HG03575 (cell line): ENCODE measurements at regions not wholly inside any gene's neighbourhood (a gene's known extent, or its start where the extent isn't known, plus 50 kb on each side); places are given as distances from the start of the nearest gene placed in this dataset.

Experiments used
- ATAC-seq: cut with Tn5 transposase; IDR thresholded peaks from one replicate; pipeline ENCODE4 v1.9.1; 2021; ENCODE audit not compliant: unreplicated experiment, insufficient number of reproducible peaks, low FRiP score; ENCODE audit errors: extremely low read depth

DNA sequence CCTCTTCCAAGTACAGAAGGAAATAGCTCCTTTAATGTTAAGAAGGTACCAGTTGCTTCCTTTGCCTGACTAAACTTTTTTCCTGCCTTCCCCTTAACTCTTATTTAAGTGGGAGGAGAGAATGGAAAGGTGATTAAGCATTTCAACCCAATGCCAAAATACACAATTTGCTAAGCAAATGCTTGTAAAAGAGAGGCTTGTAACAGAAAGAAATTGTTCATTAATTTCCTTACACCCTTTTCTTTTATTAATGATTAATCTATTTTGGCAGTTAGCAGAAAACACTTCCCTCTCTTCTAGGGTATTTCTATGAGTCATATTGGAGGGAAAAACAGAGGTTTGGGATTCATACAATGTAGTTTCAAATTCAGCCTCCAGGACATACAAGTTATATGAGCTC is 427.6 kb upstream of the FAT3 start:
- ATAC-seq = no peak

- no peak for ATAC-seq
These were observed 429.3 kb upstream of the FAT3 start for GRCh38 chr11:91795139-91795887.

DNA sequence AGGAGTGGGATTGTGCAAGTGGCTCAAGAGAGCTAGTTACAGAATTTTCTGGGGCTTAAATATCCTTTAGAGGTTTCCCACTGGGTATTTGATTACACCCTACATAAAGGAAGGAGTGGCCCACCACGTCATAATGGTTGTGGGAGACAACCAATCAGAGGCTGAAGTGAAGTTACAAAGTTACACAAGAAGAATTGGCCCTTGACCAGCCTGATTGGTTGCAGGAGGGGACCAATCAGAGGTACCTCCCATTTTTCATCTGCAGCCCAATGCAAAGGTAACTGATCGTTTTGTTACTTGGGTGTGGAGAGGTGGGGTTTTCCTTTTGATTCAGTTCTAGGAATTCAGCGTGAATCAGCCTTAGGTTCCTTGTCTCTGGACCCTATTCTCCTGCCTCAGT is 430.5 kb upstream of the FAT3 start:
- ATAC-seq = no peak

DNA sequence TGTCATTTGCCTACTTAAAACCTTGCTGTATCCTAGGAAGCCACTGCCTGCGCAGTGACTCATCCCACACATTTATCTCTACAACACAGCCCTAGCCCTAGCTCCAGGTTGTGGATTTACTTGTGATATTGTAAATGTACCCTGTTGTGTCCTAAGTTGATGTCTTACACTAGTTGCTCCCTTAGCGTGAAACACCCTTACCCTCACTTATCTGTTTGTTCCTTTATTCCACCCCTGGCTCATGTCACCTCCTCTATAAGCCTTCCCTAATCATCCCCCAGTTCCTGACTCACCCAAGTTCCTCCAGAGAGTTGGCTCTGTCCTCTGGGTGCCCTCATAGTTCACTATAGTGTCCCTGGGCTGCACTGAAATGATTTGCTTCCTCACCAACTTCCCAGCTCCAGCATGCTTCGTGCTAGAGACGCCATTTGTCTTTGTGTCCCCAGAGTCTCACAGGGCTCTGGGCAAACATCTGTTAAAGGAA is 431.8 kb upstream of the FAT3 start:
- no peak for ATAC-seq

DNA sequence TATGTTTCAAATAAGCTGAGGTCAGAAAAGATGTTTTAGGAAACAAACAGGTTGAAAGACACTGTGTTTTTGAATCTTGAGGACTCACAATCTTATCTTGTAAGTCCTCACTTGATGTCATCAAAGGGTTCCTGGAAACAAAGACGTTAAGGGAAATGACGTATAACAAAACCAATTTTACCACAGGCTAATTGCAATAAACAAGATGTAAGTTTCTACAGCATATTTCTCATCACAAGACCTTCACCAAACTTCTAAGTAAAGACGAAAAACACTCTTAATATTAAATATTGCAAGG is 433.5 kb upstream of the FAT3 start:
- ATAC-seq = no peak

- no peak for ATAC-seq
These were observed 434.1 kb upstream of the FAT3 start for GRCh38 chr11:91790346-91791170.

GRCh38 chr11:91788764-91789163 is 435.9 kb upstream of the FAT3 start:
- no peak for ATAC-seq

GRCh38 chr11:91786097-91786496 is 438.5 kb upstream of the FAT3 start:
- ATAC-seq = no peak

GRCh38 chr11:91783173-91783572 is 441.4 kb upstream of the FAT3 start:
- no peak for ATAC-seq

DNA sequence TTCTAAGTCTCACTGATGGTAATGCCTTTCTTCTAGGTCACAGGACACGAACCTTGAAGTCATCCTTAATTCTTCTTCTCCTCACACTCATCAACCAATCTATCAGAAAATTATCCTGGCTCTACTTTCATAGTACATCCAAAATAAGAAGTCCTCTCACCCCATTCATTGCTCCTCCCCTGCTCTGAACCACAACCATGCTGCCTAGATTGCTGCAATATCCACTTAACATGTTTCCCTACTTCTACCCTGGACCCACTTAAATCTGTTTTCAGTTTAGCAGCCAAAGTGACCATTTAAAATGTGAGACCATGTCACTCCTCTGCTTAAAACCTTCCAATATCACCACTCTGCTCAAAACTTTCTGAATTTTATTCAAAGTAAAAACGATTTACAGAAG is 445.9 kb upstream of the FAT3 start:
- ATAC-seq = no peak

DNA sequence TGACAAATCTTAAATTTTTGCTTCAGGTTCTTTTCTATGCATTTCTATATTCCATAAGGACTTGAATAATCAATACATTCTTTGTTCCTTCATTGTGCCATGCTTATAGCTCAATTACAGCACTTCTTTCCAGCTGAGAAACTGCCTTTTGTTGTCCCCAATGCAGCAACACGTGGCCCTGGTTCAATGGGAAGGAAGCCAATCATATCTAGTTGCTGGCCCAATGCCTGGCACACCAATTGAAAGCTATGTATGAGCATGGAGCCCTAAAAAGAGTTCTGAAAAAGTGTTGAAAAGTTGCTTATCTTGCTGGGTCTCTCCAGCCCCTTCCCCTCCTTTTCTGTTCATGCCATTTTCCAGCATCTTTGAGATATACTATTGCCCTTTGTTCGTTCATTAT is 448.0 kb upstream of the FAT3 start:
- no peak for ATAC-seq

DNA sequence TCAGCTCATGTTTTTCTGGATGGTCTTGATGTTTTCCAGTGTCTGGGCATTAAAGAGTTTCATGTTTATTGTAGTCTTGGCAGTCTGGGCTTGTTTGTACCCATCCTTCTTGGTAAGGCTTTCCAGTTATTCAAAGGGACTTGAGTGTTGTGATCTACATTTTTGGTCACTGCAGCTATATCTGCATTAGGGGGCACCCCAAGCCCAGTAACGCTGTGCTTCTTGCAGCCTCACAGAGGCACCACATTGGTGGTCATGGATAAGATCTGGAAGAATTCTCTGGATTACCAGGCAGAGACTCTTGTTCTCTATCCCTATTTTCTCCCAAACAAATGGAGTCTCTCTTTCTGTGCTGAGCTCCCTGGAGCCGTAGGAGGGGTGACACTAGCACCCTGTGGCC is 451.5 kb upstream of the FAT3 start:
- no peak for ATAC-seq

DNA sequence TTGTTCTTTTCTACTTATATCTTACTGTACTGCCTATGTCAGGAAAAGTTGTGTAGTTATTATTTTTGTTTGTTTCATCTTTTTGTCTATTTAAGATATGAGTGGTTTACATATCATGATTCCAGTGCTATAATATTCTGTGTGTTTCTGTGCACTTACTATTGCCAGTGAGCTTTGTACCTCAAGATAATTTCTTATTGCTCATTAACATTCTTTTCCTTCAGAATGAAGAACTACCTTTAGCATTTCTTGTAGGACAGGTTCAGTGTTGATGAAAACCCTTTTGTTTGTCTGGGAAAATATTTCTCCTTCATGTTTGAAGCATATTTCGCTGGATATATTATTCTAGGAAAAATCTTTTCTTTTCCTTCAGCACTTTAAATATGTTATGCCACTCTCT is 452.7 kb upstream of the FAT3 start:
- no peak for ATAC-seq

DNA sequence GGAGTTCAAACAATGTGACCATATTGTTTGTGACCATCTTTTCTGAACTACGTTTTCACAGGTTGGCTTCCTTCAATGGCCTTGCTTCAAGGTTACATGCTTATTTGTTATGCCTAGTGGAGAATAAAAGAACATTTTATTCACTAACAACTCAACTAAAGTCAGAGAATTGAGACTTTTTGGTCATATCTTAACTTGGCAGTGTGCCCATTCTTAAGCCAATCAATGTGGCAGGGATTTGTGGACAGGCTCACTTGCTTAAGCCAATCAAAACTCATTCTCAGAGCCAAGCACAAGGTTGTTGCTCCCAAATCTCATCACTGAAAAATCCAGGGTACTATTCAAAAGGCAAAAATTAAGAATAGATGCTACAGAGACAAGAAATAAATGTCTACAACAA is 455.8 kb upstream of the FAT3 start:
- ATAC-seq = no peak

GRCh38 chr11:91763331-91763730 is 461.3 kb upstream of the FAT3 start:
- no peak for ATAC-seq

GRCh38 chr11:91761406-91762025 is 463.1 kb upstream of the FAT3 start:
- no peak for ATAC-seq

GRCh38 chr11:91756829-91757480 is 467.7 kb upstream of the FAT3 start:
- ATAC-seq = no peak

- no peak for ATAC-seq
These were observed 468.5 kb upstream of the FAT3 start for GRCh38 chr11:91755951-91756707.

GRCh38 chr11:91755526-91755925 is 469.1 kb upstream of the FAT3 start:
- ATAC-seq = no peak
